Adrenal gland (tissue), 9 donors: ENCODE measurements at regions not wholly inside any gene's neighbourhood (a gene's known extent, or its start where the extent isn't known, plus 50 kb on each side); places are given as distances from the start of the nearest gene placed in this dataset.

ENCODE experiments used
- DNase-seq, 7 donors: peaks; one replicate each; pipeline ENCODE4 v3.0.0-alpha.2; 2019 to 2020
- H3K27ac ChIP-seq, 5 donors: fragments of 200-600 bp; sonication (generic) in 4 of 5; 1 replicate in 3 of 5; 2 replicates in 2 of 5; pipeline versions ENCODE4 v1.5.1 to v1.8.0; 2016 to 2020; ENCODE audit warnings: mild to moderate bottlenecking in 1 of 5
- H3K27me3 ChIP-seq: fragments of 200-600 bp; 2 replicates; pipeline ENCODE4 v1.8.0; 2021
- H3K36me3 ChIP-seq, 2 donors: fragments of 200-600 bp; replicated peaks in 1 of 2; 1 replicate in 1 of 2; 2 replicates in 1 of 2; pipeline versions ENCODE4 v1.5.1 to v1.8.0; 2018 to 2022
- H3K4me1 ChIP-seq, 2 donors: fragments of 200-600 bp; replicated peaks in 1 of 2; 1 replicate in 1 of 2; 2 replicates in 1 of 2; pipeline versions ENCODE4 v1.5.1 to v1.8.0; 2018 to 2021
- H3K4me3 ChIP-seq, 4 donors: fragments of 200-600 bp; sonication (generic) in 3 of 4; one replicate each; pipeline ENCODE4 v1.5.1; 2016 to 2018
- H3K9me3 ChIP-seq, 3 donors: fragments of 200-600 bp; sonication (generic) in 1 of 3; replicated peaks in 1 of 3; 1 replicate in 2 of 3; 2 replicates in 1 of 3; pipeline versions ENCODE4 v1.5.1 to v1.8.0; 2016 to 2021
- POLR2A ChIP-seq, 2 donors: fragments of 450-650 bp; IDR thresholded peaks; one replicate each; pipeline ENCODE4 v1.6.1; 2017; ENCODE audit warnings: antibody characterized with exemption in 2 of 2, mild to moderate bottlenecking in 2 of 2, moderate library complexity in 1 of 2
- WGBS, 4 donors: extraction: QIAGEN DNeasy Blood & Tissue Kit in 2 of 4; methylation state at CpG; one replicate each; pipeline versions ENCODE4 v1.1.5 to v1.1.7; 2013 to 2017; 5-methylcytosine and 5-hydroxymethylcytosine counted together
- intact Hi-C, 2 donors: fragments of 100-400 bp; cut with DNase I; formaldehyde crosslinking; loops; one replicate each; pipeline versions ENCODE4 v1.14.1 to v1.15.0; 2022 to 2023
- TF ChIP-seq, protein P1 (sequence below), 6 experiments: fragments of 450-650 bp in 4 of 6; fragments of 200-600 bp in 2 of 6; sonication (generic) in 1 of 6; IDR thresholded peaks; 1 replicate in 5 of 6; 2 replicates in 1 of 6; pipeline versions ENCODE4 v1.5.1 to v1.8.0; 2016 to 2021; ENCODE audit warnings: antibody characterized with exemption in 6 of 6, mild to moderate bottlenecking in 2 of 6, moderate library complexity in 1 of 6
- donor health status: healthy with polysubstance abuse.
- donor health status: Bipolar disorder and iron deficiency.
- donor health status: DM: yes; HTN: yes; CAD: no.
- donor health status: DM: no; HTN: no; CAD: no.
- donor health status: DM: no; HTN: no; CAD: no.

DNA sequence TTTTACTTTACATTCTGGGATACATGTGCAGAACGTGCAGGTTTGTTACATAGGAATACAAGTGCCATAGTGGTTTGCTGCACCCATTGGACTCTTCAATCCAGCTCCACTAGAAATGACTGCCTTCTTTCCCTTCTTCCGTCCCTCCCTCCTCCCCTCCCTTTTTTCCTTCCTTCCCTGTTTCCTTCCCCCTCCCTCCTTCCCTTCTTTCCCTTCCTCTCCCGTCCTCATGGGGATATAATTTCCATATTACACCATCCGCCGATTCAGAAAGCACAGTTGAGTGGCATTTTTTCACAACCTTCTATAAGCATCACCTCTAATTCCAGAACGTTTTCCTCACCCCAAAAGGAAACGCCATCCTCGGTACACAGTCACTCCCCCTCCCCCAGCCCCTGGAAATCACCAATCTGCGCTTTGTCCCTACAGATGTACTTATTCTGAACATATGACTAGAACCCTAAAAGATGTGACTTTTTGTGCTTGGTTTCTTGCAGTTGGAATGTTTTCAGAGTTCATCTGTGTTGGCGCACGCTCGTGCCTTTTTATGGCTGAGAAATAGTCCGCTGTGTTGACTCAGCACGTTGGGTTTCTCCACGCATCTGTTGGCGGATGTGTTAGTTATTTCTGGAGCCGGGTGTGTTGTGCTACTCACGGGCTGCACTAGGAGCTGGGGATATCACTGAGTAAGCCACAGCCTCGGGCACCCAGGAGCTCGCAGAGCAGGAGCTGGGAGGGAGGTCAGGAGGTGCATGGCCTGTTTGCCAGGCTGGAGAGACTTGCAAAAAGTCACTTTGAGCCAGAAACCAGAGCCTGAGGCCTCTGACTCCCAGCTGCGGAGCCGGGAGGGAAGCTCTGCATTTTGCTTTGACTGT, 336.4 kb downstream of the SEC14L1 start:
- H3K36me3 ChIP-seq = peaks cover 0 to 5% of the 10 kb centered on the region in 2 donors
- H3K4me3 ChIP-seq = no peak overlapping the region
- intact Hi-C loops = loop anchor here in 1 of 2 donors (5.0 kb wide), 1 partner anchor 45 kb away; no protein-coding TSS in a partner anchor
- no peaks in the 10 kb centered on the region for H3K27me3 ChIP-seq
- no peaks in the 10 kb centered on the region for H3K9me3 ChIP-seq
- peak; percentile 63 to 94 (median 90) for DNase-seq
- peaks cover 49 to 100% of the 10 kb centered on the region in 2 donors for H3K4me1 ChIP-seq
- peak overlapping the region in 4 of 5 donors; percentile 60 to 83 (median 80) for H3K27ac ChIP-seq
- WGBS, 4 donors = 26 to 38% (median 34%) methylated on average over 16 to 22 of the region's 22 CpGs
- TF ChIP-seq POLR2A (IDR thresholded peaks at IDR 0.05) = peak in 1 of 2 donors; percentile 60
- TF ChIP-seq, protein P1, sequence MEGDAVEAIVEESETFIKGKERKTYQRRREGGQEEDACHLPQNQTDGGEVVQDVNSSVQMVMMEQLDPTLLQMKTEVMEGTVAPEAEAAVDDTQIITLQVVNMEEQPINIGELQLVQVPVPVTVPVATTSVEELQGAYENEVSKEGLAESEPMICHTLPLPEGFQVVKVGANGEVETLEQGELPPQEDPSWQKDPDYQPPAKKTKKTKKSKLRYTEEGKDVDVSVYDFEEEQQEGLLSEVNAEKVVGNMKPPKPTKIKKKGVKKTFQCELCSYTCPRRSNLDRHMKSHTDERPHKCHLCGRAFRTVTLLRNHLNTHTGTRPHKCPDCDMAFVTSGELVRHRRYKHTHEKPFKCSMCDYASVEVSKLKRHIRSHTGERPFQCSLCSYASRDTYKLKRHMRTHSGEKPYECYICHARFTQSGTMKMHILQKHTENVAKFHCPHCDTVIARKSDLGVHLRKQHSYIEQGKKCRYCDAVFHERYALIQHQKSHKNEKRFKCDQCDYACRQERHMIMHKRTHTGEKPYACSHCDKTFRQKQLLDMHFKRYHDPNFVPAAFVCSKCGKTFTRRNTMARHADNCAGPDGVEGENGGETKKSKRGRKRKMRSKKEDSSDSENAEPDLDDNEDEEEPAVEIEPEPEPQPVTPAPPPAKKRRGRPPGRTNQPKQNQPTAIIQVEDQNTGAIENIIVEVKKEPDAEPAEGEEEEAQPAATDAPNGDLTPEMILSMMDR (IDR thresholded peaks at IDR 0.05) = peak in 4 of 6 experiments; percentile 18 to 45 (median 31)

DNA sequence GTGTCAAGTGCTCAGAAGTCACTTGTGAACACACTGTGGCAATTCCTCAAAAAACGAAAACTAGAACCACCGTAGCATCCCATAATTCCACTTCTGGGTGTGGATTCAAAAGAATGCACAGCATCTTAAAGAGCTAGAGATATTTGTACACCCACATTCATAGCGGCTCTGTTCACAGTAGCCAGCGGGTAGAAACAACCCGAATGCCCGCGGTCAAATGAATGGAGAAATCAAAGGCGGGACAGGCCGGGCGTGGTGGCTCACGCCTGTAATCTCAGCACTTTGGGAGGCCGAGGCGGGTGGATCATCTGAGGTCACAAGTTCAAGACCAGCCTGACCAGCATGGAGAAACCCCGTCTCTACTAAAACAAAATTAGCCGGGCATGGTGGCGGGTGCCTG, 337.5 kb downstream of the SEC14L1 start:
- no peaks in the 10 kb centered on the region for H3K9me3 ChIP-seq
- DNase-seq = no peak
- intact Hi-C loops = loop anchor here in 1 of 2 donors (5.0 kb wide), 1 partner anchor 46 kb away; no protein-coding TSS in a partner anchor
- 86 to 93% (median 89%) methylated on average over 16 of the region's 16 CpGs for WGBS, 4 donors
- no peaks in the 10 kb centered on the region for H3K27me3 ChIP-seq
- TF ChIP-seq, protein P1 (IDR thresholded peaks at IDR 0.05) = no peak
- no peak for TF ChIP-seq POLR2A (IDR thresholded peaks at IDR 0.05)
- peaks cover 0 to 16% of the 10 kb centered on the region in 2 donors for H3K36me3 ChIP-seq
- peaks cover 49 to 91% of the 10 kb centered on the region in 2 donors for H3K4me1 ChIP-seq
- no peak overlapping the region for H3K4me3 ChIP-seq
- H3K27ac ChIP-seq = peak overlapping the region in 3 of 5 donors; percentile 79 to 83 (median 82)

DNA sequence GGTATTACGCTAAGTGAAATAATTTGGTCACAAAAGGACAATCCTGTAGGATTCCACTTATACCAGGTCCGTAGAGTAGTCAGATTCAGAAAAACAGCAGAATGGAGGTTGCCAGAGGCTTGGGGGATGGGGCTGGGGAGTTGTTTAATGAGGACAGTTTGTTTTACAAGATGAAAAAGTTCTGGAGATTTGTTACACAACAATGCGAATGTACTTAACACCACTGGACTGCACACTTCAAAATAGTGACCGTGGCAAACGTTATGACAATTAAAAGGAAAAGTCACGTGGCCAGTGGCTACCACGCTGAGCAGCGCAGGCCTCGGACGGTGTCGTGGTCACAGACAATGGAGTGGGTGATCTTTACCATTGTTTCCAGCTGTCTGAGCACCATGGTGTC, 338.1 kb downstream of the SEC14L1 start:
- no peak for TF ChIP-seq POLR2A (IDR thresholded peaks at IDR 0.05)
- TF ChIP-seq, protein P1 (IDR thresholded peaks at IDR 0.05) = no peak
- H3K4me3 ChIP-seq = no peak overlapping the region
- H3K9me3 ChIP-seq = no peaks in the 10 kb centered on the region
- peaks cover 0 to 22% of the 10 kb centered on the region in 2 donors for H3K36me3 ChIP-seq
- peaks cover 49 to 85% of the 10 kb centered on the region in 2 donors for H3K4me1 ChIP-seq
- DNase-seq = no peak
- no peaks in the 10 kb centered on the region for H3K27me3 ChIP-seq
- peak overlapping the region in 2 of 5 donors; percentile 45 to 83 for H3K27ac ChIP-seq
- intact Hi-C loops = loop anchor here in 1 of 2 donors (5.0 kb wide), 1 partner anchor 47 kb away; no protein-coding TSS in a partner anchor
- 78 to 86% (median 80%) methylated on average over 11 of the region's 11 CpGs for WGBS, 4 donors
